Lung (tissue), 11 donors: ENCODE measurements at regions not wholly inside any gene's neighbourhood (a gene's known extent, or its start where the extent isn't known, plus 50 kb on each side); places are given as distances from the start of the nearest gene placed in this dataset.
A peak's percentile ranks its signal among the peaks of the same experiment; 100 is the strongest.

ENCODE experiments used
- ATAC-seq: fragments of 200-7000 bp; cut with Tn5 transposase; one replicate; pipeline ENCODE4 v1.9.1; 2020; ENCODE audit warnings: moderate number of reproducible peaks; ENCODE audit not compliant: insufficient read depth, low FRiP score
- DNase-seq, 3 donors: peaks; one replicate each; pipeline ENCODE4 v3.0.0-alpha.2; 2013 to 2017
- H3K27ac ChIP-seq, 2 donors: one replicate each; pipeline ENCODE4 v1.5.1; 2013; ENCODE audit warnings: mild to moderate bottlenecking in 2 of 2, moderate library complexity in 2 of 2, control low read depth in 1 of 2, inconsistent platforms in 1 of 2, low read depth in 1 of 2, low read length in 1 of 2
- H3K27me3 ChIP-seq, 3 donors: one replicate each; pipeline ENCODE4 v1.5.1; 2013; ENCODE audit warnings: low read length in 2 of 3; ENCODE audit not compliant: control insufficient read depth in 3 of 3, insufficient read depth in 3 of 3
- H3K36me3 ChIP-seq, 4 donors: one replicate each; pipeline ENCODE4 v1.5.1; 2013; ENCODE audit warnings: low read length in 4 of 4, mild to moderate bottlenecking in 1 of 4, moderate library complexity in 1 of 4; ENCODE audit not compliant: control insufficient read depth in 4 of 4, insufficient read depth in 4 of 4
- H3K4me1 ChIP-seq, 5 donors: one replicate each; pipeline ENCODE4 v1.5.1; 2013; ENCODE audit warnings: low read length in 5 of 5, mild to moderate bottlenecking in 2 of 5, moderate library complexity in 1 of 5; ENCODE audit not compliant: control insufficient read depth in 5 of 5, insufficient read depth in 5 of 5
- H3K4me3 ChIP-seq: one replicate; pipeline ENCODE4 v1.5.1; 2013; ENCODE audit warnings: mild to moderate bottlenecking, control low read depth, moderate library complexity
- H3K9ac ChIP-seq, 2 donors: one replicate each; pipeline ENCODE4 v1.5.1; 2013; ENCODE audit warnings: low read length in 2 of 2, control low read depth in 1 of 2; ENCODE audit not compliant: insufficient read depth in 1 of 2
- H3K9me3 ChIP-seq, 4 donors: one replicate each; pipeline ENCODE4 v1.5.1; 2013; ENCODE audit warnings: low read length in 3 of 4, mild to moderate bottlenecking in 1 of 4, moderate library complexity in 1 of 4; ENCODE audit not compliant: control insufficient read depth in 4 of 4, insufficient read depth in 3 of 4
- CTCF ChIP-seq: IDR thresholded peaks from 2 replicates; pipeline ENCODE4 v1.5.1; 2012; ENCODE audit warnings: mild to moderate bottlenecking; ENCODE audit errors: control extremely low read depth, extremely low read depth
- WGBS, 2 donors: extraction: QIAGEN DNeasy Blood & Tissue Kit; methylation state at CpG; one replicate each; pipeline ENCODE4 v1.1.7; 2013; 5-methylcytosine and 5-hydroxymethylcytosine counted together
- donor health status: control.
- donor health status: control.
- donor health status: Bipolar disorder and iron deficiency.
- donor health status: healthy.
- donor health status: DM: yes; HTN: yes; CAD: no.

GRCh38 chrX:112913807-112914206 is 73.2 kb upstream of the AMOT start:
- Histone ChIP-seq H3K4me3 (no peak overlapping the region), H3K9ac (no peak overlapping the region), H3K27me3 (peaks cover 0 to 20% (median 7%) of the 10 kb centered on the region in 3 donors), H3K36me3 (no peaks in the 10 kb centered on the region), H3K4me1 (no peaks in the 10 kb centered on the region), H3K27ac (no peak overlapping the region), H3K9me3 (no peaks in the 10 kb centered on the region)
- no peak for ATAC-seq
- no peak for TF ChIP-seq CTCF
- no peak for DNase-seq

GRCh38 chrX:112910418-112910817 is 69.8 kb upstream of the AMOT start:
- Histone ChIP-seq H3K36me3 (no peaks in the 10 kb centered on the region), H3K4me3 (no peak overlapping the region), H3K9ac (no peak overlapping the region), H3K4me1 (no peaks in the 10 kb centered on the region), H3K9me3 (no peaks in the 10 kb centered on the region), H3K27ac (no peak overlapping the region), H3K27me3 (peaks cover 0 to 31% (median 7%) of the 10 kb centered on the region in 3 donors)
- DNase-seq (no peak), ATAC-seq (no peak)
- TF ChIP-seq CTCF: no peak

- H3K4me3 ChIP-seq: no peak overlapping the region
- no peaks in the 10 kb centered on the region for H3K4me1 ChIP-seq
- WGBS, 2 donors: 59 to 75% methylated on average over 3 of the region's 3 CpGs
- H3K27ac ChIP-seq: no peak overlapping the region
- DNase-seq: peak in 1 of 3 donors; percentile 1
- H3K9ac ChIP-seq: no peak overlapping the region
- H3K9me3 ChIP-seq: no peaks in the 10 kb centered on the region
- TF ChIP-seq CTCF: no peak
- H3K36me3 ChIP-seq: no peaks in the 10 kb centered on the region
- no peak for ATAC-seq
- H3K27me3 ChIP-seq: peaks cover 0 to 31% (median 0%) of the 10 kb centered on the region in 3 donors
Observed at GRCh38 chrX:112901869-112902725, 61.5 kb upstream of the AMOT start.
